RWPE1 (cell line): ENCODE measurements at regions not wholly inside any gene's neighbourhood (a gene's known extent, or its start where the extent isn't known, plus 50 kb on each side); places are given as distances from the start of the nearest gene placed in this dataset.

ENCODE experiments used
- CTCF ChIA-PET: fragments of 350-600 bp; sonication (Branson Sonifier 250); formaldehyde crosslinking; extraction: SDS; loops from one replicate; lab custom pipeline; 2021; lab: Yijun Ruan, JAX
- POLR2A ChIA-PET: fragments of 400-600 bp; formaldehyde crosslinking; extraction: SDS; loops from one replicate; lab custom pipeline; 2020; ENCODE audit warnings: antibody characterized with exemption; ENCODE audit not compliant: low non-redundant PET; lab: Yijun Ruan, JAX
- DNase-seq: peaks from one replicate; pipeline ENCODE4 v3.0.0; 2012; ENCODE audit warnings: low spot score
- H3K27ac ChIP-seq: fragments of 450-650 bp; 2 replicates; pipeline ENCODE4 v1.5.1; 2017
- TF ChIP-seq, protein P1 (sequence below): fragments of 450-650 bp; conservative IDR thresholded peaks from 2 replicates; pipeline ENCODE4 v1.5.1; 2017; ENCODE audit warnings: low read depth, mild to moderate bottlenecking

DNA sequence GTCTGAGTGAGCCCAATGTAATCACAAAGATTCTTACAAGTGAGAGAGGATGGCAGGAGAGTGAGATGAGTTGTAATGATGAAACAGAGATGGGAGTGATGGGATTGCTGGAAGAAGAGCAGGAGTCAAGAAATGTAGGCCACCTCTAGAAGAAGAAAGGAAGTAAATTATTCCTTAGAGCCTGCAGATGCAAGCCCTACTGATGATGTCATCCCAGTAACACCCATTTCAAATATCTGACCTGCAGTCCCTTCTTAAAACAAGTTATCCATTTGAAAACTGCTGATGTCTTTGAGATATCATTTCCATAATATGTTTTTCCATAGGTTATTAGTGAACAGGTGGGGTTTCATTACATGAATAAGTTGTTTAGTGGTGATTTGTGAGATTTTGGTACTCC is 888.0 kb upstream of the SLC39A10 start:
- POLR2A ChIA-PET, result no interaction called here
- CTCF ChIA-PET, result no interaction called here
- no peak overlapping the region for H3K27ac ChIP-seq

DNA sequence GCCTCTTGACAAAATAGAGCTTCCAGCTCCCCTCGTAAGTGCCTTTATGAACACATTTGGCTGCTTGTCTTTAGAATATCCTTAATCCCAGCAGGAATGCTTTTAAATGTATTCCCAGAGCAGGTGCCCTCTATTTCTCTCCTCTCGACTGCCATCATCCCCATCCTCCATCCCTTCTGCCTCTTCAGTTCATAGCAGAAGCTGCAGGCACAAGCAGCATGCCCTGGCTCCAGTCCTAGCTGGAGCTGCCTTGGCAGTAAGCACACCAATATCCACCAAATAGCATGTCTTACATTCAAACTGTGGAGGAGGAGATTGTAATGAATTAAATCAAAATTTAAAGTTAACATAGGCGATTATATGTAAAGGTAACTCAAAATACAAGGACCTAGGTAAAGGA is 891.3 kb upstream of the SLC39A10 start:
- DNase-seq, result no peak
- CTCF ChIA-PET, result no interaction called here
- POLR2A ChIA-PET, result no interaction called here

More for the DNA sequence above, 888.0 kb upstream of the SLC39A10 start:
- DNase-seq, result no peak
- TF ChIP-seq, protein P1, sequence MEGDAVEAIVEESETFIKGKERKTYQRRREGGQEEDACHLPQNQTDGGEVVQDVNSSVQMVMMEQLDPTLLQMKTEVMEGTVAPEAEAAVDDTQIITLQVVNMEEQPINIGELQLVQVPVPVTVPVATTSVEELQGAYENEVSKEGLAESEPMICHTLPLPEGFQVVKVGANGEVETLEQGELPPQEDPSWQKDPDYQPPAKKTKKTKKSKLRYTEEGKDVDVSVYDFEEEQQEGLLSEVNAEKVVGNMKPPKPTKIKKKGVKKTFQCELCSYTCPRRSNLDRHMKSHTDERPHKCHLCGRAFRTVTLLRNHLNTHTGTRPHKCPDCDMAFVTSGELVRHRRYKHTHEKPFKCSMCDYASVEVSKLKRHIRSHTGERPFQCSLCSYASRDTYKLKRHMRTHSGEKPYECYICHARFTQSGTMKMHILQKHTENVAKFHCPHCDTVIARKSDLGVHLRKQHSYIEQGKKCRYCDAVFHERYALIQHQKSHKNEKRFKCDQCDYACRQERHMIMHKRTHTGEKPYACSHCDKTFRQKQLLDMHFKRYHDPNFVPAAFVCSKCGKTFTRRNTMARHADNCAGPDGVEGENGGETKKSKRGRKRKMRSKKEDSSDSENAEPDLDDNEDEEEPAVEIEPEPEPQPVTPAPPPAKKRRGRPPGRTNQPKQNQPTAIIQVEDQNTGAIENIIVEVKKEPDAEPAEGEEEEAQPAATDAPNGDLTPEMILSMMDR, result no peak

DNA sequence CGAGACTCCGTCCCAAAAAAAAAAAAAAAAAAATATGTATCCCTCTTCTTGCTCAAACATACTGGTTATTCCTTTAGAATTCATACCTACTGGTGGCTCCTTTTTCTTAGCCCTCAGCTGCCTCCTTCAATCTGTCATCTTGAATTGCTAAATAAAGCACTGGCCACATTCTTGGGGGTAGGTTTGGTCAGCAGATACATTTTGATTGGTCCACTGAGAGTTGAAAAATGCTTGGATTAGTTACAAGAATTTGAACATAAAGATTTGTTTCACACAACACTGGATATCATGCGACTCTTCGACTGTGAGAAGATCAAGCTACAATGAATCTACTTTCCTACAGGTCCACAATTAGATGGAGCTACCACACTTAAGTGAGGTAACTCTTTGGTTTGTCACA is 906.1 kb upstream of the SLC39A10 start:
- H3K27ac ChIP-seq, result no peak overlapping the region
- DNase-seq, result no peak
- ChIA-PET CTCF (no interaction called here), POLR2A (no interaction called here)
- TF ChIP-seq, protein P1, result no peak

More for the DNA sequence above, 891.3 kb upstream of the SLC39A10 start:
- TF ChIP-seq, protein P1, result no peak
- H3K27ac ChIP-seq, result no peak overlapping the region

DNA sequence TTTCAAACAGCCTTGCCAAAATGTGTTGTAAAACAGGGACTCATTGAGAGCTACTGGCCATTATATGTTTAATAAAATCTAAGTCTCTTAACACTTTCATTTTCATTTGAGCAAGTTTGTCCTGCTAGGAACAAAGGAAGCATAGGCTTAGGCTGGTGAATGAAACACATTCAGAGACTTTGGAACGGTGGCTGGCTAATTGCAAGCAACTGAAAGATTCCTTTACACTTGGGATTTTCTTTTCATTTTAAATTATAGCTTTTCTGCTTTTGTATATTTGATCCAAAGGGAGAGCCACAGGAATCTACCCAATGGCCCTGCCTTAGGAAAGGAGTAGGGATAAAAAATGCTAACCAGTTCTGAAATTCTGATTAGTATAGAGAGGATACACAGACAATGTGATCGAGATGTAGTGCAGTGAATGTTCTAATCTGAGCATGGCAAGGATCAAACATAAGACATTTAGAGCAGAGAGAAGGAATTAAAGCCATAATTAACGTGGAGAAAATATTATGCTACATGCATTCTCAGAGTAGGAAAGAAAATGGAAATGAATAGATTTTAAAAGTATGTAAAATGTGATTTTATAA is 911.4 kb upstream of the SLC39A10 start:
- ChIA-PET CTCF (interaction anchor here (0.6 kb wide), 1 partner anchor 746 kb away, joined by 3 read pairs; no protein-coding TSS in a partner anchor), POLR2A (no interaction called here)
- no peak for DNase-seq
- H3K27ac ChIP-seq, result no peak overlapping the region
- TF ChIP-seq, protein P1, result no peak

DNA sequence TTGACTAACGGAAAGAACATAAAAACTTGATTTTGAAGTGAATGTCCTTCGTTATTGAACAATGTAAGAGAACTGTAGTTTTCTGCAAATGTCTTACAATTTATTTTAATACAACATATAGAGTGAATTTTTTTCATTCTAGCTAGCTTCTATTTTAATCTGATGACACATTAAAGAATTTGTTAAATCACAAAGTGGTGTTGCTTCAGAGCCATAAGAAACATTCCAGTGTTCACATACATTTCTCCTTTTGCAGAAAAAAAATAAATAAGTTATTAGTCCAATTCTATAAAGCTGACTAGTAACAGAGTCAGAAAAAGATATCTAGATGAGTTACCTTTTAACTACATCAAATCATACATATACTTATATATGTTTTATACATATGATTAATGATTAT is 914.3 kb upstream of the SLC39A10 start:
- H3K27ac ChIP-seq, result no peak overlapping the region
- DNase-seq, result no peak
- POLR2A ChIA-PET, result no interaction called here
- CTCF ChIA-PET, result no interaction called here
- TF ChIP-seq, protein P1, result no peak

DNA sequence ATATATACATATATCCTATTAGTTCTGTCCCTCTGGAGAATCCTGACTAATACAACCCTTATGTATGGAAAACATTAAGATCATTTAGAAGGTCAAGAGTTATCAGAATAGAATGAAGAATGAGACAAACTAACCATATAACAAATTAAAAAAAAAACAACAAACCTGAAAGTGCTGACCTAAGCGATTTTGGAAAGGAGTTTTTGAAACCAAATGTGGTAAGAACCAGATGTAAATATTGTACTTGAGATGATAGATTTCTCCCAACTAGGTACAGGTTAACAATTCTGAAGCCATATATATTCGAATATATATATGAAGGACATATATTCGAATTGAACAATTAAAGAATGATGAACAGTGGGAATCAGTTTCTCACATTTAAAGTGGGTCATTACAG is 917.8 kb upstream of the SLC39A10 start:
- H3K27ac ChIP-seq, result no peak overlapping the region
- POLR2A ChIA-PET, result no interaction called here
- CTCF ChIA-PET, result no interaction called here
- no peak for DNase-seq
- TF ChIP-seq, protein P1, result no peak
